ENCODE measurements at regions not wholly inside any gene's neighbourhood (a gene's known extent, or its start where the extent isn't known, plus 50 kb on each side); places are given as distances from the start of the nearest gene placed in this dataset.

DNA sequence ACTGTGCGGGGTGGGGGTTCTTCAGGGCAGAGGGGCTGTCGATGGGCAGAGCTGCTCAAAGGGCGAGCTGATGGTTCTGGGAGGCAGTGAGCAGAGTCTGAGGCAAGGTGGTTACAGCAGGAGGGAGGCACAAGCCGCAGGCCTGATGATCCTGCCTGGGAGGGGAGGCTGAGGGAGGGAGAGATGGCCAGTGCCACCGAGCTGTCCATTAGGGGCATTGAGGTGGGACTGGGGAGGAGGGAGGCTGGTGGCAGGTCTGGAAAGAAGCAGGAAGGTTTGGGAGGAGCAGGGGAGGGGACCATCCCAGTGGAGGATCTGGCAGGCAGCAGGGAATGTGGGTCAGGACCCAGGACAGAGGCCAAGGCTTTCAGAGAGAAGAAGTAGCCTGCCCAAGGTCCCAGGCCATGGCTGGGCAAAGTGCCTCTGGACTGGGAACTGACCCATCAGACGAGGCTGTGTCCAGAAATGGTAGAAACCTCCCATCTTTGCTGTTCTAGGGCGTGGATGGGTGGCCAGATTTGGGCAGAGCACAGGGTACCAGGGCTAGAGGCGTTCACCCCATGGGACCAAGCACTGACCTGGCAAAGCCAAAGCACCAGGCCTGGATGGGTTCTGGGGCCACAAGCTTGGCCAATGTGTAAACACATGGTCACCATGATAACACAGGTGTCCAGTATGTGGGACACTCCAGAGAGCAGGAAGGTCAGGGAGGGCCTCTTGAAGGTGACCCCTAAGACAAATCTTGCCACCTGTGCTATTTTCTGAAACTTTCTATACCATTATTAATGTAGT lies 55.5 kb downstream of the INHBB start:
- H3K9me3 Mint-ChIP-seq, result no peaks in the 10 kb centered on the region
- DNase-seq (ENCODE audit: low spot score), result no peak
- H3K27ac Mint-ChIP-seq, result no peak overlapping the region
- H3K36me3 Mint-ChIP-seq (ENCODE audit: low read depth), result no peaks in the 10 kb centered on the region
- no peaks in the 10 kb centered on the region for H3K27me3 Mint-ChIP-seq (ENCODE audit: low read depth)
- no peak overlapping the region for H3K4me3 Mint-ChIP-seq (ENCODE audit: low read depth)
- H3K4me1 Mint-ChIP-seq (ENCODE audit: low read depth), result no peaks in the 10 kb centered on the region
- intact Hi-C loops (cut with micrococcal nuclease), result no loop called here

DNA sequence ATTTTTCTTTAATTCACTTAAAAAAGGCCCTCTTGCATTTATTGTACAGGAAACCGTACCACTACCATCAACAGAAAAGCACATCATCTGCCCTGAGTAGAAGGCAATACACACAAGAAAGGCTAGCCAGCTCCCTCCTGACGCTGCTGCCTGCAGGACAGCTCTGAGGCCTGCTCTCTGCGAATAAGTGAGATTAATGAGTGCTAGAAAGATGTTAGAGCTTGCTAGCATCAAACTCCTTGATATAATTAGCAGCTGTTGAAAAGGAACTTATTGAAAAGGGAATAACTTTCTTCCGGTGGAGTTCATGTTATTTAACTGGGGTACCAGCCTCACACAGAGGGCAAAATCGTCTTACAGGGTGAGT lies 56.1 kb downstream of the INHBB start:
- H3K4me1 Mint-ChIP-seq (ENCODE audit: low read depth), result no peaks in the 10 kb centered on the region
- intact Hi-C loops (cut with micrococcal nuclease), result no loop called here
- no peaks in the 10 kb centered on the region for H3K27me3 Mint-ChIP-seq (ENCODE audit: low read depth)
- H3K4me3 Mint-ChIP-seq (ENCODE audit: low read depth), result no peak overlapping the region
- H3K27ac Mint-ChIP-seq, result no peak overlapping the region
- H3K9me3 Mint-ChIP-seq, result no peaks in the 10 kb centered on the region
- no peak for DNase-seq (ENCODE audit: low spot score)
- H3K36me3 Mint-ChIP-seq (ENCODE audit: low read depth), result no peaks in the 10 kb centered on the region

DNA sequence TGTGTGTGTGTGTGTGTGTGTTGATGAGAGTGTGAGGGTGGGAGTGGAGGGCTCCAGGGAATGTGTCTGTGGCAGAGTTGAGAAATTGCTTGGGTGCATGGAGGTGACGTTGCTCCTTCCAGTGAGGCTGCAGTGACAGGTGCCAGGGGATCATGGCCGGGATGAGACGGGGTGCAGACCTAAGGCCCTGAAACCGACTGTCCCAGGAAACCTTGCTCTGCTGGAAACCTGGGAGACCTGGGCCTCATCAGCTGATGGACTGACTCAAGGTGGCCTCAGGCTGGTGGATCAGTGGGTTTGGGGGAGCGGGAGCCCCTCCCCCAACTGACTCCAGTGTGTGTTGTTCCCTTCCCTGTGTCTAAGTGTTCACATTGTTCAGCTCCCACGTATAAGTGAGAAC lies 56.6 kb downstream of the INHBB start:
- H3K4me3 Mint-ChIP-seq (ENCODE audit: low read depth), result no peak overlapping the region
- H3K27ac Mint-ChIP-seq, result no peak overlapping the region
- H3K4me1 Mint-ChIP-seq (ENCODE audit: low read depth), result no peaks in the 10 kb centered on the region
- no peaks in the 10 kb centered on the region for H3K9me3 Mint-ChIP-seq
- no peak for DNase-seq (ENCODE audit: low spot score)
- intact Hi-C loops (cut with micrococcal nuclease), result no loop called here
- no peaks in the 10 kb centered on the region for H3K36me3 Mint-ChIP-seq (ENCODE audit: low read depth)
- H3K27me3 Mint-ChIP-seq (ENCODE audit: low read depth), result no peaks in the 10 kb centered on the region

DNA sequence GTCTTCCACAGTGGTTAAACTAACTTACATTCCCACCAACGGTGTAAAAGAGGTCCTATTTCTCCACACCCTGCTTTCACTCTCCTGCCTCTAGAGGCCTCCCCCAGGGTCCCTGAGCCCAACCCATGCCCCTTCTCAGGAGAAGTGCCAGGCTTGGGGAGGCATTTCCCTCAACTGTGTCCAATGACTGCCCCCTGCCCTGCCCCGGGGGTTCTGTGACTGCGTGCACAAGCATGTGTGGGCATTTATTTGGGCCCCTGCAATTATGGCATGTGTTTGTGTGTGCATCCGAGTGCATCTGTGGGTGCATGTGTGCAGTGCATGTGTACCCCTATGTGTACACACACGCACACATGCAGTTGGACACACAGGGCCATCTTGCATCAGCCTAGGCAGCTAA lies 57.3 kb downstream of the INHBB start:
- H3K27ac Mint-ChIP-seq, result no peak overlapping the region
- H3K36me3 Mint-ChIP-seq (ENCODE audit: low read depth), result no peaks in the 10 kb centered on the region
- DNase-seq (ENCODE audit: low spot score), result no peak
- intact Hi-C loops (cut with micrococcal nuclease), result no loop called here
- no peaks in the 10 kb centered on the region for H3K27me3 Mint-ChIP-seq (ENCODE audit: low read depth)
- no peaks in the 10 kb centered on the region for H3K9me3 Mint-ChIP-seq
- H3K4me1 Mint-ChIP-seq (ENCODE audit: low read depth), result no peaks in the 10 kb centered on the region
- H3K4me3 Mint-ChIP-seq (ENCODE audit: low read depth), result no peak overlapping the region

DNA sequence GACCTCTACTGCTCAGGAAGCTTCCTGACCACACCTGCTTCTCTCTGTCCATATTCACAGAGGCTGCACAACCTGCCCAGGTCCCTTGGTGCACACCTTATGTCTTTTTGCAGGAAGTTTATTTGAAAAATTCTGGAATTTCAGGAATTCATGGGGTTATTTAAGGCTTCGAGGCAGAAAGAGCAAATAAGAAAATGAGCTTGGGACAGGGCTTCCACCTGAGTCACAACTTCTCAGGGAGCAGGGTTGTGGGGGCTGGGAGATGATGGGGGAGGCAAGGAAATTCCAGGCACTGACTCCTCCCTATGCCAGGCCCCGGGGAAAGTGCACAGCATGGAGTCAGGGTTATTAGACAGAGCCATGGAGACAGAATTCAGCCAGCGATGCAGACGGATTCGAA lies 57.7 kb downstream of the INHBB start:
- Mint-ChIP-seq H3K4me1 (ENCODE audit: low read depth) (no peaks in the 10 kb centered on the region), H3K4me3 (ENCODE audit: low read depth) (no peak overlapping the region), H3K27ac (no peak overlapping the region), H3K27me3 (ENCODE audit: low read depth) (no peaks in the 10 kb centered on the region), H3K36me3 (ENCODE audit: low read depth) (no peaks in the 10 kb centered on the region), H3K9me3 (no peaks in the 10 kb centered on the region)
- intact Hi-C loops (cut with micrococcal nuclease), result no loop called here
- DNase-seq (ENCODE audit: low spot score), result no peak

DNA sequence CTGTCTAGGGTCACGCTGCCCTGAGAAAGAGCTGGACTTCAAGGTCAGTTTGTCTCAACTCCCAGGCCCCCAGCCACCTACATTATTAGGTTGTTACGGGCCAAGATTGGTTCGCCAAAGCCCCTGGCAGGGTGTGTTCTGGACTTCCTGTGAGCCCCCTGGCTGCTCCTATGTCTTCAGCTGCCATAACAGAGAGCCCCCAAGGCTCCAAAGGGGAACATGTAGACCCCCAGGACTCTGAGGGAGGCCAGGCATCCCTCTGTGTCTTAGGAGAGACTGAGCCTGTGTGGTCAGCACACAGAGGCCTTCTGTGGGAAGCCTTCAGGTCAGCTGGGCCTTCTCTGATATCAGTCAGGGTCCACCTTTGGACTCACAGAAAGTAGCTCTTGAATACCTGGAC lies 58.3 kb downstream of the INHBB start:
- intact Hi-C loops (cut with micrococcal nuclease), result no loop called here
- H3K36me3 Mint-ChIP-seq (ENCODE audit: low read depth), result no peaks in the 10 kb centered on the region
- no peaks in the 10 kb centered on the region for H3K9me3 Mint-ChIP-seq
- H3K27me3 Mint-ChIP-seq (ENCODE audit: low read depth), result no peaks in the 10 kb centered on the region
- no peaks in the 10 kb centered on the region for H3K4me1 Mint-ChIP-seq (ENCODE audit: low read depth)
- H3K4me3 Mint-ChIP-seq (ENCODE audit: low read depth), result no peak overlapping the region
- DNase-seq (ENCODE audit: low spot score), result no peak
- H3K27ac Mint-ChIP-seq, result no peak overlapping the region

DNA sequence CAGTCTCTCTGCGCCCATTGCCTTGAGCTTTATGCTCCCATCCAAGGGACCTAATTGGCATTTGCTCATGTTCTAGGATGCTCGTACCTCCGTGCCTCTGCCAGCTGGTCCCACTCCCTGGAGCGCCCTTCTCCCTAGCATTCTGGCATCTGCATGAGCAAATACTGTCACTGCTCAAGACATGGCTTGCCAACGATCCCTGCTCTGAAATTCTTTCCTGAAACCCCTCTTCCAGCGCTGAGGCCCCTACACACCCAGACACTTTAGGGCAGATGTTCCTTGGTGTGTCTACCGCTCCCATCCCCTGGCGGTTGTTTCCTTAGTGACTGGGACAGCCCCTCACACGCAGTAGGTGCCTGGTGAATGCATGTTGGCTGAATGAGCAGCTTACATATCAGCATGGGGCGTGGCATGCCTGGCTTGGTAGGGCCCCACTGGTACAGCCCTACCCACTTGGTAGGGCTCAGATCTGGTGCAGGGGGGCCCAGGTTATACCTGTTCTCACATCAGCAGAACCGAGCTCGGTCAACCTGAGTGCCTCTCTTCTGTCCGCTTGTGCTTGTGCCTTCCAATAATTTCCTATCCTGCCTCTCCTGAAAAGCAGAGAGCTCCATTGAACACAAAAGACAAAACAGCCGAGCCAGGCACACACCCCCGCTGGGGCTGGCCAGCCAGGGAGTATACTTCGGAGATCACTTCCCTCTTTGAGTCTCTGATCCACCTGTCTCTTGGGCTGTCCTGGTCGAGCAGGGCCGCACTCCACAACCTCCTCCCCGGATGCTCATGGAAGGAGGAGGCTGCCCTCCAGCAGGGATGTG lies 59.2 kb downstream of the INHBB start:
- Mint-ChIP-seq H3K36me3 (ENCODE audit: low read depth) (no peaks in the 10 kb centered on the region), H3K27me3 (ENCODE audit: low read depth) (no peaks in the 10 kb centered on the region), H3K9me3 (no peaks in the 10 kb centered on the region), H3K27ac (no peak overlapping the region), H3K4me3 (ENCODE audit: low read depth) (no peak overlapping the region), H3K4me1 (ENCODE audit: low read depth) (no peaks in the 10 kb centered on the region)
- no peak for DNase-seq (ENCODE audit: low spot score)
- intact Hi-C loops (cut with micrococcal nuclease), result no loop called here

DNA sequence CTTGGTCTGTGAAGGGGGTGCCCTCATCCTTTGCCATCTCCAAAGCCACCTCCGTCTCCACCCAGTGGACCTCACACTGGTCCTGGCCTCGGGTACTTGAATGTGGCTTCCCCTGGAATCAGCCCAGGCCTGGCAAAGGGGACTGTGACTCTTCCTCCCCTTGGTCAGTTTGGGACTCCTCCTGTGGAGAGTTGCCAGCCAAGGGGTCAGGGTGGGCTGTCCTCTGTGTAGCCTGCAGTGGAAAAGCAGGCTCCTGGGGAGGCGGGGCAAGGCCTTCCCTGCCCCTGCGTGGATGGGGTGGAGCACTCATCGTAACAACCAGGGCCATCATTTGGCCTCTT lies 59.8 kb downstream of the INHBB start:
- no peak for DNase-seq (ENCODE audit: low spot score)
- Mint-ChIP-seq H3K4me1 (ENCODE audit: low read depth) (no peaks in the 10 kb centered on the region), H3K9me3 (no peaks in the 10 kb centered on the region)

DNA sequence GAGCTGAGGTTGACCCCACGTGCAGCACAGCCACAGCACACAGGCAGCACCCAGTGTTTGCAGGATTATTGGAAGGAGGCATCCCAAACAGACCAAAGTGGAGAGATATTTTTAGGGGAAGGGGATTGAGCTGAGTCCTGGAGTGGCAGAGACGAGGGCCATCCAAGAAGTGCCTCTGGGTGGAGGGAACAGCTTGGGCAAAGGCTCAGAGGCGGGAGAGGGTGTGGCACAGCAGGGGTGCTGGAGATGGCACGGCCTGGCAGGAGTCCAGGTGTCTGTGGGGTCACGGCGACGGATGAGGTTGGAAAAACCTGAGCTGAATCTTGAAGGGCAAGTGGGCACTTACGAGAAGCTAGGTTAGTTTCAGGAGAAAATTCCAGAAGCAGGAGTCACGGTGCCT lies 60.6 kb downstream of the INHBB start:
- Mint-ChIP-seq H3K27me3 (ENCODE audit: low read depth) (no peaks in the 10 kb centered on the region), H3K36me3 (ENCODE audit: low read depth) (no peaks in the 10 kb centered on the region), H3K27ac (no peak overlapping the region), H3K9me3 (no peaks in the 10 kb centered on the region), H3K4me3 (ENCODE audit: low read depth) (no peak overlapping the region), H3K4me1 (ENCODE audit: low read depth) (no peaks in the 10 kb centered on the region)
- intact Hi-C loops (cut with micrococcal nuclease), result no loop called here
- no peak for DNase-seq (ENCODE audit: low spot score)

More for the DNA sequence above, 59.8 kb downstream of the INHBB start:
- Mint-ChIP-seq H3K4me3 (ENCODE audit: low read depth) (no peak overlapping the region), H3K27me3 (ENCODE audit: low read depth) (no peaks in the 10 kb centered on the region), H3K27ac (no peak overlapping the region), H3K36me3 (ENCODE audit: low read depth) (no peaks in the 10 kb centered on the region)
- intact Hi-C loops (cut with micrococcal nuclease), result no loop called here

DNA sequence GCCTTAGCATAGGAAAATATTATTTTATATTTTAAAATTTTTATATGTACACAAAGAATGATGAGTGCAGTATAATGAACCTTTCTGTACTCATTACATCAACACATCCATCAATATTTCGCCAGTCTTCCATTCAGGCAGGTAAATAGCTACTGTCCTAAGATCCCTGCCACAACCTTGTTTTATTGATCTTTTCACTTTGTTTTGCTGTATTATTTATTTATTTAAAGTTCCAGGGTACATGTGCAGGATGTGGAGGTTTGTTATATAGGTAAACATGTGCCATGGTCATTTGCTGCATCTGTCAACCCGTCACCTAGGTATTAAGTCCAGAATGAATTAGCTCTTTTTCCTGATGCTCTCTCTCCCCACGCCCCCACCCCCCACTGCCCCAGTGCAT lies 64.6 kb downstream of the INHBB start:
- Mint-ChIP-seq H3K4me3 (ENCODE audit: low read depth) (no peak overlapping the region), H3K27ac (no peak overlapping the region), H3K36me3 (ENCODE audit: low read depth) (no peaks in the 10 kb centered on the region), H3K27me3 (ENCODE audit: low read depth) (peaks cover 8% of the 10 kb centered on the region), H3K9me3 (no peaks in the 10 kb centered on the region), H3K4me1 (ENCODE audit: low read depth) (no peaks in the 10 kb centered on the region)
- intact Hi-C loops (cut with micrococcal nuclease), result no loop called here
- no peak for DNase-seq (ENCODE audit: low spot score)

DNA sequence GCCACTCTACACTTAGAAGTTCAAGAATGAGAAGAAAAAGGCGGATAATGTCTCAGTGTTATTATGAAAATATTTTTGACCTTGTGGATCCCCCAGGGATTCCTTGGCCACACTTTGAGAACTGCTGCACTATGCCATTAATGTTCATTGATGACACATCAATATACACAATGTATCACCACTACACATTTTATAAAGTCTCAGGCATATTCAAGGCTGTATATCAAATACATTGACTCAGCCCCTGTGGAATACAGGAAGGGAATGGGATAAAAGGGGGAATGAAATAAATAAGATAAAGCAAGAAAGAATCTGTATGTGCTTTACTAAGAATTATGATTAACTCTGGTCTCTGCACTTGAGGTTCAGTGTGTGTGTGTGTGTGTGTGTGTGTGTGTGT lies 69.1 kb downstream of the INHBB start:
- Mint-ChIP-seq H3K27ac (no peak overlapping the region), H3K4me3 (ENCODE audit: low read depth) (no peak overlapping the region), H3K4me1 (ENCODE audit: low read depth) (no peaks in the 10 kb centered on the region), H3K27me3 (ENCODE audit: low read depth) (peaks cover 8% of the 10 kb centered on the region), H3K9me3 (no peaks in the 10 kb centered on the region), H3K36me3 (ENCODE audit: low read depth) (no peaks in the 10 kb centered on the region)
- intact Hi-C loops (cut with micrococcal nuclease), result no loop called here
- DNase-seq (ENCODE audit: low spot score), result no peak

DNA sequence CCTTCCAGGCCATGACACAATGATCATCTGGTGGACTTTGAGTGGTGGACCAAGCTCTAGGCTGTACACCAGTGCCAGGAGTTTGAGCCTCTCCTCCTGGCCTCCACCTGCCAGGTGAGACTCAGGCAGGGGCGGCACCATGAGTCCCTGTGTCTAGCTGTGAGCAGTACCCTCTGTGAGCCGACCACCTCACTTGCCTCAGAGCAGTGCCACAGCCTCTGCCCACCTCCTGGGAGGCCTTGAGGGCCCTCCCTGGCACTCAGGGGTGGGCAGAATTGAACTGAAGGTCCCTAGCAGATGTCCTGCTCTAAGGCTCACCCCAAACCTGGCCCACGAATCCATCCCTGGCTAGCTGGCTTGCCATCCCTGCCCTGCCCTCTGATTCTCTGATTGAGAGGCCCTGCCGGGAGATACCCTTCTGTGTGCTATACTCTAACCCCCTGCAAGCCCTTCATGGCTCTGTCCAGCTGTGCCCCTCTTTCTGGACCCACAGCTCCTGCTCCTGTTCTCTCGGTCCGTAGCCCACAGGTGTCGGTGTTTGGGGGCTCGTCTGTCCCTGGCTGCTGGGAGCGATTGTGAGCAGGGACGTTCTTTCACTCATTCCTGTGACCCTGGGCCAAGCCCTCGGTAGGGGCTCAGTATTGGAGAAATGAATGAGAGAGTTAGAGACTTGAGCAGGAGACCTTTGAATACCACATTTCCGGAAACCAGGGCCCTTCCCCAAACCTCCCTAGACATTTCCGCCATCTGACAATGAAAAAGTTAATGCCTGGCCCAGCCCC lies 70.0 kb downstream of the INHBB start:
- no peak for DNase-seq (ENCODE audit: low spot score)
- Mint-ChIP-seq H3K9me3 (no peaks in the 10 kb centered on the region), H3K36me3 (ENCODE audit: low read depth) (no peaks in the 10 kb centered on the region), H3K27me3 (ENCODE audit: low read depth) (peaks cover 11% of the 10 kb centered on the region), H3K4me3 (ENCODE audit: low read depth) (no peak overlapping the region), H3K27ac (no peak overlapping the region), H3K4me1 (ENCODE audit: low read depth) (no peaks in the 10 kb centered on the region)
- intact Hi-C loops (cut with micrococcal nuclease), result no loop called here

DNA sequence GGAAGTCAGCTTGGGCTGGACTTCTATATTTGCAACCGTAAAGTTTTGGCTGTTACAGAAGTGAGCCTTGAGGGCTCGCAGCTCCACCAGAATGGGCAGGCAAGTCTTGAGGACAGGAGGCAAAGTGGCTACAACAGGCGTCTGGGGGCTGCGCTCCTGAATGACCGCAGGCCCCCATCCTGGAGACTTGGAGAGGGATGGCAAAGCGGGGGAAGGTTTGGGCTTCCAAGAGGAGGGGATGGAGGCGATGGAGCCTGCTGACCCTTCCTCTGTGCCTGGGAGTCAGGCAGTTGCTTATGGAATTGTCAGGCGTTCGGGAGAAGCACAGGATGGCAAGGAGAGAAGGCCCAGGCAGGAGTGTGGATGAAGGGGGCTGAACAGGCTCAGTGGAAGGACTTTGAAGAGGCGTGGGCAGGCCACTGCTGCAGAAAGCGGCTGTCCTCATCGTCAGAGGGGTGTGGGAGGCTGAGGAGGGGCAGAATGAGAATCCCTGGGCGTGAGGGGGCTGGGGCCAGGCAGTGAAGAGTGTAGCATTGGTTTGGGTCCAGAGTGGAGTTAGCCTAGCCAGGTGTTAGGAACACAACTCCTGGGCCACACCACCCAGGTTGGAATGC lies 72.3 kb downstream of the INHBB start:
- intact Hi-C loops (cut with micrococcal nuclease), result no loop called here
- DNase-seq (ENCODE audit: low spot score), result no peak
- no peaks in the 10 kb centered on the region for H3K36me3 Mint-ChIP-seq (ENCODE audit: low read depth)
- no peaks in the 10 kb centered on the region for H3K9me3 Mint-ChIP-seq
- peaks cover 6% of the 10 kb centered on the region for H3K27me3 Mint-ChIP-seq (ENCODE audit: low read depth)
- no peak overlapping the region for H3K4me3 Mint-ChIP-seq (ENCODE audit: low read depth)
- no peak overlapping the region for H3K27ac Mint-ChIP-seq
- H3K4me1 Mint-ChIP-seq (ENCODE audit: low read depth), result no peaks in the 10 kb centered on the region

Data from activated T-helper 2 cell treated with anti-CD3 and anti-CD28 coated beads, Interferon-gamma antibody, Interleukin-2, Interleukin-4, amounts not matched to agents 10 μg/mL and 5 μg/mL and 100 μg/mL, durations not matched to agents 14 hours and 24 hours and 36 hours (primary cell).